Gastroesophageal sphincter (tissue), 2 donors: ENCODE measurements at regions not wholly inside any gene's neighbourhood (a gene's known extent, or its start where the extent isn't known, plus 50 kb on each side); places are given as distances from the start of the nearest gene placed in this dataset.
"Not testable (repeated sequence)": the region's sequence is repeated elsewhere in the genome, so short reads cannot be mapped to it uniquely, and the experiment has no call there.

Experiments used
- EP300 ChIP-seq: sonication (generic); formaldehyde crosslinking; IDR thresholded peaks from one replicate; pipeline ENCODE4 v1.6.1; 2017; ENCODE audit warnings: antibody characterized with exemption, mild to moderate bottlenecking
- POLR2A ChIP-seq, 2 donors: fragments of 450-650 bp; IDR thresholded peaks; one replicate each; pipeline ENCODE4 v1.6.1; 2017; ENCODE audit warnings: antibody characterized with exemption in 2 of 2, mild to moderate bottlenecking in 2 of 2, moderate library complexity in 1 of 2

DNA sequence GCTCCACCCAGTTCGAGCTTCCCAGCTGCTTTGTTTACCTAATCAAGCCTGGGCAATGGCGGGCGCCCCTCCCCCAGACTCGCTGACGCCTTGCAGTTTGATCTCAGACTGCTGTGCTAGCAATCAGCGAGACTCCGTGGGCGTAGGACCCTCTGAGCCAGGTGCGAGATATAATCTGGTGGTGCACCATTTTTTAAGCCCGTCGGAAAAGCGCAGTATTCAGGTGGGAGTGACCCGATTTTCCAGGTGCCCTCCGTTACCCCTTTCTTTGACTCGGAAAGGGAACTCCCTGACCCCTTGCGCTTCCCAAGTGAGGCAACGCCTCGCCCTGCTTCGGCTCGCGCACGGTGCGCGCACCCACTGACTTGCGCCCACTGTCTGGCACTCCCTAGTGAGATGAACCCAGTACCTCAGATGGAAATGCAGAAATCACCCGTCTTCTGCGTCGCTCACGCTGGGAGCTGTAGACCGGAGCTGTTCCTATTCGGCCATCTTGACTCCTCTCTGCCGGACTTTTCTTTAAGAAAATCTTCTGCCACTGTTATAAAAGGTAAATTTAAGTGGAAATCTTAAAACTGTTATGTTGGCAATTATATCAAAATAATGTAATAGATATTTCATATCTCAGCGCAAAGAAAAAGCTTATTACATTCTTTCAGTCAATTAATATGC lies 313.5 kb upstream of the FSIP2 start:
- not testable (repeated sequence) for TF ChIP-seq EP300; POLR2A (IDR thresholded peaks at IDR 0.05)
